ENCODE measurements at regions not wholly inside any gene's neighbourhood (a gene's known extent, or its start where the extent isn't known, plus 50 kb on each side); places are given as distances from the start of the nearest gene placed in this dataset.

DNA sequence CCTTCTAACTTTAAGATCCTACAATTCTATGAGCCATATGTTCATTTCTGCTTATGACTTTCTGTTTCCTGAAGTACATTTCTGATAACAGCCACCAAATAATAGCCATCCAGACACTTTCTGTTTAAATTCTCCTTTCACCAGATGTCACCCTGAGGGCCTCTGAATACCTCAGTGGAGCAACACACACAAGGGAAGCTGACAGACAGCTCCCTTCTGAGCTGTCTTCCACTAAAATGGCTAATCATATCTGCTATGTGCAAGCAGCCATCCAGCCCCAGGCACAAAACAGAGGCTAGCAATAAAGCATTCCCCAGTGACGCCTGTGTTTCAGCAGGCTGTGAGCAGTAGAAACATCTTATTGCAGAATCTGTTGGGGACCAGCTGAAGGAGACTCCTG lies 666.6 kb upstream of the UBE2E2 start:
- TF ChIP-seq ZNF274 (CRISPR knock-in tag; IDR thresholded peaks at IDR 0.05) = no peak
- no peak for TF ChIP-seq NFATC3 (CRISPR knock-in tag; IDR thresholded peaks at IDR 0.05)
- TF ChIP-seq, protein P1, sequence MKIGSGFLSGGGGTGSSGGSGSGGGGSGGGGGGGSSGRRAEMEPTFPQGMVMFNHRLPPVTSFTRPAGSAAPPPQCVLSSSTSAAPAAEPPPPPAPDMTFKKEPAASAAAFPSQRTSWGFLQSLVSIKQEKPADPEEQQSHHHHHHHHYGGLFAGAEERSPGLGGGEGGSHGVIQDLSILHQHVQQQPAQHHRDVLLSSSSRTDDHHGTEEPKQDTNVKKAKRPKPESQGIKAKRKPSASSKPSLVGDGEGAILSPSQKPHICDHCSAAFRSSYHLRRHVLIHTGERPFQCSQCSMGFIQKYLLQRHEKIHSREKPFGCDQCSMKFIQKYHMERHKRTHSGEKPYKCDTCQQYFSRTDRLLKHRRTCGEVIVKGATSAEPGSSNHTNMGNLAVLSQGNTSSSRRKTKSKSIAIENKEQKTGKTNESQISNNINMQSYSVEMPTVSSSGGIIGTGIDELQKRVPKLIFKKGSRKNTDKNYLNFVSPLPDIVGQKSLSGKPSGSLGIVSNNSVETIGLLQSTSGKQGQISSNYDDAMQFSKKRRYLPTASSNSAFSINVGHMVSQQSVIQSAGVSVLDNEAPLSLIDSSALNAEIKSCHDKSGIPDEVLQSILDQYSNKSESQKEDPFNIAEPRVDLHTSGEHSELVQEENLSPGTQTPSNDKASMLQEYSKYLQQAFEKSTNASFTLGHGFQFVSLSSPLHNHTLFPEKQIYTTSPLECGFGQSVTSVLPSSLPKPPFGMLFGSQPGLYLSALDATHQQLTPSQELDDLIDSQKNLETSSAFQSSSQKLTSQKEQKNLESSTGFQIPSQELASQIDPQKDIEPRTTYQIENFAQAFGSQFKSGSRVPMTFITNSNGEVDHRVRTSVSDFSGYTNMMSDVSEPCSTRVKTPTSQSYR (CRISPR knock-in tag; IDR thresholded peaks at IDR 0.05; ENCODE audit: borderline replicate concordance) = no peak
- no peak for TF ChIP-seq ZFX (CRISPR knock-in tag; IDR thresholded peaks at IDR 0.05; ENCODE audit: low read depth)
- TF ChIP-seq, protein P2, sequence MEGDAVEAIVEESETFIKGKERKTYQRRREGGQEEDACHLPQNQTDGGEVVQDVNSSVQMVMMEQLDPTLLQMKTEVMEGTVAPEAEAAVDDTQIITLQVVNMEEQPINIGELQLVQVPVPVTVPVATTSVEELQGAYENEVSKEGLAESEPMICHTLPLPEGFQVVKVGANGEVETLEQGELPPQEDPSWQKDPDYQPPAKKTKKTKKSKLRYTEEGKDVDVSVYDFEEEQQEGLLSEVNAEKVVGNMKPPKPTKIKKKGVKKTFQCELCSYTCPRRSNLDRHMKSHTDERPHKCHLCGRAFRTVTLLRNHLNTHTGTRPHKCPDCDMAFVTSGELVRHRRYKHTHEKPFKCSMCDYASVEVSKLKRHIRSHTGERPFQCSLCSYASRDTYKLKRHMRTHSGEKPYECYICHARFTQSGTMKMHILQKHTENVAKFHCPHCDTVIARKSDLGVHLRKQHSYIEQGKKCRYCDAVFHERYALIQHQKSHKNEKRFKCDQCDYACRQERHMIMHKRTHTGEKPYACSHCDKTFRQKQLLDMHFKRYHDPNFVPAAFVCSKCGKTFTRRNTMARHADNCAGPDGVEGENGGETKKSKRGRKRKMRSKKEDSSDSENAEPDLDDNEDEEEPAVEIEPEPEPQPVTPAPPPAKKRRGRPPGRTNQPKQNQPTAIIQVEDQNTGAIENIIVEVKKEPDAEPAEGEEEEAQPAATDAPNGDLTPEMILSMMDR (CRISPR knock-in tag; IDR thresholded peaks at IDR 0.05) = no peak
- no peak for TF ChIP-seq XRCC5 (optimal IDR thresholded peaks at IDR 0.05; ENCODE audit: low read length)
- TF ChIP-seq ZBTB1 (CRISPR knock-in tag; IDR thresholded peaks at IDR 0.05; ENCODE audit: borderline replicate concordance) = no peak
- no peak for TF ChIP-seq U2AF1 (optimal IDR thresholded peaks at IDR 0.05; ENCODE audit: low read depth, low read length)

Data from HepG2 (cell line).